ENCODE measurements at regions not wholly inside any gene's neighbourhood (a gene's known extent, or its start where the extent isn't known, plus 50 kb on each side); places are given as distances from the start of the nearest gene placed in this dataset.
A peak's percentile ranks its signal among the peaks of the same experiment; 100 is the strongest.

- DNase-seq (ENCODE audit: low read depth): no peak
These were observed 182.8 kb downstream of the SEC23IP start for GRCh38 chr10:120075349-120075748.

DNA sequence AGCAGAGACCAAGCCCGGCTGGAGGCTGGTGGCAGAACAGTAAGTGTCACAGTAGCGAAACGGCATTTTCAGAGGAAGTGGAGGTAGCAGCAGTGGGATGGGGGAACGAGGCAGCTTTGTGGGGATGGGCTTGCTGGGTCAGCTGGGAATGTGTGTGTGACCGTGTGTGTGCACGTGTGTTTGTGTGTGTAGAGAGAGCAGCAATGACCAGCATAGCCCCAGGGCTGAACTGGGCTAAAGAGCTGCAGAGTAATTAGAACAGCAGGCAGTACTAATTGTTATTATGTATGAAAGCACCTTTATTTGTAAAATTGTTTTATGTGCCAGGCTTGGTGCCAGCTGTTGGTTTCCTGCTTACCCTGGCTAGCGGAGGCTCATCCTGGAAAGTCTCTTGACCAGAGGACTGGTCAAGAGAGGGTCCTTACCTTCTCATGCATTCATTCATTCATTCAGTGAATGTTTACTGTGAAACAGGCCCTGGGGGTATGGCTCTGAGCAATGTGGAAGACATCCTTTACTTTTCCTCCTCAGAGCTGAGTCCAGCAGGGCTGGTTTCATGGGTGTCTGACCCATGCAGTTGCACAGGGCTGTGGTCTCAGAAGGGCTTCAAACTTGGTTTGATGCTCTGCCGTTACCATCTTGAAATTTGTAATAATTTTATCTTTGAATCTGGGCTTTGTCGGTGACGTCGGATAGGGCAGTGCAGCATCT, 184.6 kb downstream of the SEC23IP start:
- H3K4me3 ChIP-seq (ENCODE audit: low read depth, low read length): no peak overlapping the region
- TF ChIP-seq, protein P1, sequence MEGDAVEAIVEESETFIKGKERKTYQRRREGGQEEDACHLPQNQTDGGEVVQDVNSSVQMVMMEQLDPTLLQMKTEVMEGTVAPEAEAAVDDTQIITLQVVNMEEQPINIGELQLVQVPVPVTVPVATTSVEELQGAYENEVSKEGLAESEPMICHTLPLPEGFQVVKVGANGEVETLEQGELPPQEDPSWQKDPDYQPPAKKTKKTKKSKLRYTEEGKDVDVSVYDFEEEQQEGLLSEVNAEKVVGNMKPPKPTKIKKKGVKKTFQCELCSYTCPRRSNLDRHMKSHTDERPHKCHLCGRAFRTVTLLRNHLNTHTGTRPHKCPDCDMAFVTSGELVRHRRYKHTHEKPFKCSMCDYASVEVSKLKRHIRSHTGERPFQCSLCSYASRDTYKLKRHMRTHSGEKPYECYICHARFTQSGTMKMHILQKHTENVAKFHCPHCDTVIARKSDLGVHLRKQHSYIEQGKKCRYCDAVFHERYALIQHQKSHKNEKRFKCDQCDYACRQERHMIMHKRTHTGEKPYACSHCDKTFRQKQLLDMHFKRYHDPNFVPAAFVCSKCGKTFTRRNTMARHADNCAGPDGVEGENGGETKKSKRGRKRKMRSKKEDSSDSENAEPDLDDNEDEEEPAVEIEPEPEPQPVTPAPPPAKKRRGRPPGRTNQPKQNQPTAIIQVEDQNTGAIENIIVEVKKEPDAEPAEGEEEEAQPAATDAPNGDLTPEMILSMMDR (IDR thresholded peaks at IDR 0.05; ENCODE audit: insufficient read depth, low read depth, low read length, missing control alignments): no peak
- no peak for DNase-seq (ENCODE audit: low read depth)

More at GRCh38 chr10:120075349-120075748, 182.8 kb downstream of the SEC23IP start:
- TF ChIP-seq, protein P1 (IDR thresholded peaks at IDR 0.05; ENCODE audit: insufficient read depth, low read depth, low read length, missing control alignments): no peak
- H3K4me3 ChIP-seq (ENCODE audit: low read depth, low read length): no peak overlapping the region

DNA sequence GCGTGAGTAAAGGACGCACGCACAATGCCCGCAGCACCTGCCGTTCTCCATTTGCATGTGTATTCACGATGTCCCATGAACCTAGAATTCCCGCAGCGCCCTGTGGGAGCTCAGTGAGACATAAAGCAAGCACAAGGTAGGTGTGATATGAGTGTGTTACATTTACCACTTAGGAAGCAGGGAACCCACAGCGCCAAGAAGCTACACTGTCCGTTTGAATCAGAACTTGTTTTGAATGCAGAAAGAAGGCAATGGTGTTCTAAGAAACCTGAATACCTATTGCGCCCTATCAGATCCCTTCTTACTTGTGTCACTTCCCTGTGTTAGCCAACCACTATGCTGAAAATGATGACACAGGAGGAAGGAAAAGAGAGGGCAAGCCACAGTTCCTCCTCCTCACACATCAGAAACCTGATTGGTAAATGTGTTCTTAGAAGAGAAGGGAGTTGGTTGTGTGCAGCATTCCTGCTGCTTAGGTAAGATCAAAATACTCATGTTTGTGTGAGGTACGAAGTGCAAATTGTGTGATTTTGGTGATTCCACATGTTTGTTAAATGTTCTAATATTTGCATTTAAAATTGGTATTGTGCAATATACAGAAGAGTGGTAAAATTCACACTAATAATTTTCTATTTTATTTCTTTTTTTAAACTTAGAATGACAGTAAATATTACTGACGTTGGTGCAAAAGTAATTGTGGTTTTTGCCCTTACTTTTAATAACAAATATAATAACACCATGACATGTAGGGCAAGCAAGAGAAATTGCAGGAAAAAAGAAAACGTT, 185.4 kb downstream of the SEC23IP start:
- TF ChIP-seq, protein P1 (IDR thresholded peaks at IDR 0.05; ENCODE audit: insufficient read depth, low read depth, low read length, missing control alignments): no peak
- peak; percentile 33 for DNase-seq (ENCODE audit: low read depth)
- no peak overlapping the region for H3K4me3 ChIP-seq (ENCODE audit: low read depth, low read length)

GRCh38 chr10:120085096-120085796, 192.7 kb downstream of the SEC23IP start:
- TF ChIP-seq, protein P1 (IDR thresholded peaks at IDR 0.05; ENCODE audit: insufficient read depth, low read depth, low read length, missing control alignments): no peak
- no peak for DNase-seq (ENCODE audit: low read depth)
- no peak overlapping the region for H3K4me3 ChIP-seq (ENCODE audit: low read depth, low read length)

DNA sequence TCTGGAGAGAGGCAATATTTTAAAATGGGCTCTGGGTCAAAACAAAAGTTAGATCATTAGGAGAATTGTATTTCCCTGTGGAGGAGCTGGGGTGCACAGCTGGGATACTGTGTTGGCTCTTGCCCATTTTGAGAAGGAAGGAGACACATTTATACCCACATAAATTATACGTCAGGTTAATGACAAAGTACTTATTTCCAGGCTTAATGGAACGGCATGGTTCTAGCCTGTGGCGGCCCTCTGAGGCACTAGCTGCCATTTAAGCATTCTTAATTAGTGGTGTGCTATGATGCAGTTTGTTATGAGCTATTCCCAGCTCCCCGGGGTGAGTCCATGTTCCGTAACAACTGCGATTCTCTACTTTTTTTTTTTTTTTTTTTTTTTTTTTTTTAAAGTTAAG, 193.5 kb downstream of the SEC23IP start:
- TF ChIP-seq, protein P1 (IDR thresholded peaks at IDR 0.05; ENCODE audit: insufficient read depth, low read depth, low read length, missing control alignments): no peak
- DNase-seq (ENCODE audit: low read depth): no peak
- H3K4me3 ChIP-seq (ENCODE audit: low read depth, low read length): no peak overlapping the region

- TF ChIP-seq, protein P1 (IDR thresholded peaks at IDR 0.05; ENCODE audit: insufficient read depth, low read depth, low read length, missing control alignments): no peak
- H3K4me3 ChIP-seq (ENCODE audit: low read depth, low read length): no peak overlapping the region
- DNase-seq (ENCODE audit: low read depth): no peak
These were observed 194.6 kb downstream of the SEC23IP start for GRCh38 chr10:120087109-120087508.

All from GM12865 (cell line).